SK-N-SH (cell line): ENCODE measurements at regions not wholly inside any gene's neighbourhood (a gene's known extent, or its start where the extent isn't known, plus 50 kb on each side); places are given as distances from the start of the nearest gene placed in this dataset.

Source experiments
- CTCF ChIA-PET: fragments of 300-600, 350-600 bp; formaldehyde crosslinking; extraction: SDS; loops from one replicate; lab custom pipeline; 2021; lab: Yijun Ruan, JAX
- POLR2A ChIA-PET: fragments of 350-600 bp; sonication (Branson Sonifier 250); formaldehyde crosslinking; extraction: SDS; loops from one replicate; lab custom pipeline; 2020; ENCODE audit warnings: antibody characterized with exemption, inconsistent platforms; lab: Yijun Ruan, JAX
- DNase-seq: peaks from one replicate; pipeline ENCODE4 v3.0.0; 2012
- H2AFZ ChIP-seq: fragments of 200-600 bp; sonication (generic); 2 replicates; pipeline ENCODE4 v1.8.1; 2016; ENCODE audit warnings: antibody characterized with exemption, mild to moderate bottlenecking, low read depth
- H3F3A ChIP-seq: fragments of 200-600 bp; sonication (generic); replicated peaks from 2 replicates; pipeline ENCODE3; 2016; ENCODE audit warnings: antibody characterized with exemption, mild to moderate bottlenecking; ENCODE audit not compliant: insufficient read depth
- H3K27ac ChIP-seq, 2 experiments: fragments of 200-500 bp in 1 of 2; fragments of 200-600 bp in 1 of 2; sonication (Bioruptor generic) in 1 of 2; sonication (generic), shearing (Covaris generic) in 1 of 2; 2 replicates each; pipeline versions ENCODE4 v1.5.1 to v1.6.1; 2014 to 2016; ENCODE audit warnings: low read depth in 2 of 2, inconsistent platforms in 1 of 2, low read length in 1 of 2, mild to moderate bottlenecking in 1 of 2, mixed read lengths in 1 of 2
- H3K27me3 ChIP-seq: fragments of 200-600 bp; sonication (generic), shearing (Covaris generic); 2 replicates; pipeline ENCODE4 v1.6.1; 2016; ENCODE audit warnings: mixed run types; ENCODE audit not compliant: insufficient read depth
- H3K36me3 ChIP-seq, 2 experiments: fragments of 200-500 bp in 1 of 2; fragments of 200-600 bp in 1 of 2; sonication (Bioruptor generic) in 1 of 2; sonication (generic) in 1 of 2; replicated peaks in 1 of 2; 2 replicates each; pipeline versions ENCODE3 to v1.5.1; 2014 to 2016; ENCODE audit warnings: low read length in 1 of 2, mild to moderate bottlenecking in 1 of 2; ENCODE audit not compliant: insufficient read depth in 2 of 2, control insufficient read depth in 1 of 2
- H3K4me1 ChIP-seq, 2 experiments: fragments of 200-500 bp in 1 of 2; fragments of 200-600 bp in 1 of 2; sonication (Bioruptor generic) in 1 of 2; sonication (generic), shearing (Covaris generic) in 1 of 2; 2 replicates each; pipeline versions ENCODE4 v1.5.1 to v1.6.1; 2014 to 2016; ENCODE audit warnings: low read depth in 1 of 2, low read length in 1 of 2, mixed run types in 1 of 2; ENCODE audit not compliant: insufficient read depth in 2 of 2, control insufficient read depth in 1 of 2
- H3K4me2 ChIP-seq: fragments of 200-600 bp; sonication (generic), shearing (Covaris generic); 2 replicates; pipeline ENCODE4 v1.6.1; 2017; ENCODE audit warnings: mixed run types
- H3K4me3 ChIP-seq, 2 experiments: fragments of 200-500 bp in 1 of 2; fragments of 200-600 bp in 1 of 2; sonication (Bioruptor generic) in 1 of 2; sonication (generic), shearing (Covaris generic) in 1 of 2; 2 replicates each; pipeline versions ENCODE4 v1.5.1 to v1.8.1; 2014 to 2016; ENCODE audit warnings: low read depth in 2 of 2, inconsistent platforms in 1 of 2, low read length in 1 of 2, mild to moderate bottlenecking in 1 of 2, mixed read lengths in 1 of 2, moderate library complexity in 1 of 2
- H3K79me2 ChIP-seq: fragments of 200-600 bp; sonication (generic); 2 replicates; pipeline ENCODE4 v1.8.1; 2017; ENCODE audit warnings: mild to moderate bottlenecking; ENCODE audit not compliant: insufficient read depth
- H3K9ac ChIP-seq: fragments of 200-600 bp; sonication (generic); 2 replicates; pipeline ENCODE4 v1.6.1; 2017; ENCODE audit warnings: mixed run types
- H3K9me2 ChIP-seq: fragments of 200-600 bp; sonication (generic); 2 replicates; pipeline ENCODE4 v1.6.1; 2017; ENCODE audit warnings: mixed run types
- H3K9me3 ChIP-seq: fragments of 200-600 bp; sonication (generic); 2 replicates; pipeline ENCODE4 v1.6.1; 2017; ENCODE audit warnings: mixed run types, mild to moderate bottlenecking, moderate library complexity
- H4K20me1 ChIP-seq: fragments of 200-600 bp; sonication (generic); 2 replicates; pipeline ENCODE4 v1.6.1; 2017; ENCODE audit warnings: mild to moderate bottlenecking, mixed run types; ENCODE audit not compliant: insufficient read depth
- ELF1 ChIP-seq: IDR thresholded peaks from 2 replicates; pipeline ENCODE4 v1.4.0; 2012
- EP300 ChIP-seq, 2 experiments: IDR thresholded peaks; 2 replicates each; pipeline versions ENCODE4 v1.4.0 to v1.6.1; 2012; ENCODE audit warnings: borderline replicate concordance in 1 of 2, low read depth in 1 of 2, low read length in 1 of 2
- EZH2phosphoT487 ChIP-seq: fragments of 200-600 bp; sonication (generic); IDR thresholded peaks from 2 replicates; pipeline ENCODE4 v1.6.1; 2017; ENCODE audit warnings: low read depth, mixed run types, mild to moderate bottlenecking, antibody characterized with exemption, moderate library complexity, borderline replicate concordance
- FOXM1 ChIP-seq: IDR thresholded peaks from 2 replicates; pipeline ENCODE4 v1.4.0; 2012; ENCODE audit warnings: low read depth, mild to moderate bottlenecking
- GATA2 ChIP-seq: sonication (generic); formaldehyde crosslinking; IDR thresholded peaks from 2 replicates; pipeline ENCODE4 v1.5.0; 2020; ENCODE audit warnings: mild to moderate bottlenecking, missing genetic modification reagents
- JUND ChIP-seq: IDR thresholded peaks from 2 replicates; pipeline ENCODE4 v1.4.0; 2012
- POLR2AphosphoS5 ChIP-seq: IDR thresholded peaks from 2 replicates; pipeline ENCODE4 v1.6.1; 2012; ENCODE audit warnings: low read depth, low read length
- SIN3A ChIP-seq: IDR thresholded peaks from 2 replicates; pipeline ENCODE4 v1.6.1; 2012; ENCODE audit warnings: low read depth, mild to moderate bottlenecking, low read length, moderate library complexity, borderline replicate concordance
- TAF1 ChIP-seq: IDR thresholded peaks from 2 replicates; pipeline ENCODE4 v1.6.1; 2012; ENCODE audit warnings: low read depth, mild to moderate bottlenecking, low read length, moderate library complexity, borderline replicate concordance
- WGBS: methylation state at CpG from one replicate; pipeline ENCODE4 v1.1.6; 2017; ENCODE audit warnings: low lambda C conversion rate; 5-methylcytosine and 5-hydroxymethylcytosine counted together
- TF ChIP-seq, protein P1 (sequence below): fragments of 150-350 bp; IDR thresholded peaks from 2 replicates; pipeline ENCODE4 v1.6.1; 2016; ENCODE audit warnings: mild to moderate bottlenecking, low read depth, low read length
- TF ChIP-seq, protein P2 (sequence below): IDR thresholded peaks from 2 replicates; pipeline ENCODE4 v1.6.1; 2012; ENCODE audit warnings: mild to moderate bottlenecking, low read depth, low read length, moderate library complexity
- TF ChIP-seq, protein P3 (sequence below): fragments of 200-600 bp; sonication (generic); IDR thresholded peaks from 2 replicates; pipeline ENCODE4 v1.6.1; 2017; ENCODE audit warnings: antibody characterized with exemption, mild to moderate bottlenecking, moderate library complexity

DNA sequence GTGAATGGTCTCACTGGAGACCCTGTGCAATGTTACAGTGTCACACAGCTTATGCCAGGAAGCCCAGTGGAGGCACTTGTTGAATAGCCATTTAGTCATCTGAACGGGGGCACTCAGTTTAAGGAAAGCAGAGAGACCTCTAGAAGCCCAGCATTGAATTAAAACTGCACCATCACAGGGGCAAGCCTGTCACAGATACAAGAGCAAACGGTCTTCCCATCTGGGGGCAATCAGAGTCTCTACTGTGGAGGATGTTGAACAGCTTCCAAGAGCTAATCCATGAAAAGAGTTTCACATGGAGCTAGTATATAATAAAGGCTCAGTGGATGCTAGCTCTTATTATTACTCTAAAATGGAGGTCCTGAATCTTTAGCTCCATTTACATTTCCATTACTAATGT, 553.7 kb upstream of the ARRDC4 start:
- H3K36me3 ChIP-seq: no peaks in the 10 kb centered on the region
- TF ChIP-seq EP300 (IDR thresholded peaks at IDR 0.05; ENCODE audit: borderline replicate concordance in 1 of 2, low read depth in 1 of 2, low read length in 1 of 2) (no peak), TAF1 (no peak), GATA2 (CRISPR knock-in tag) (no peak), SIN3A (no peak), JUND (no peak)
- TF ChIP-seq, protein P1, sequence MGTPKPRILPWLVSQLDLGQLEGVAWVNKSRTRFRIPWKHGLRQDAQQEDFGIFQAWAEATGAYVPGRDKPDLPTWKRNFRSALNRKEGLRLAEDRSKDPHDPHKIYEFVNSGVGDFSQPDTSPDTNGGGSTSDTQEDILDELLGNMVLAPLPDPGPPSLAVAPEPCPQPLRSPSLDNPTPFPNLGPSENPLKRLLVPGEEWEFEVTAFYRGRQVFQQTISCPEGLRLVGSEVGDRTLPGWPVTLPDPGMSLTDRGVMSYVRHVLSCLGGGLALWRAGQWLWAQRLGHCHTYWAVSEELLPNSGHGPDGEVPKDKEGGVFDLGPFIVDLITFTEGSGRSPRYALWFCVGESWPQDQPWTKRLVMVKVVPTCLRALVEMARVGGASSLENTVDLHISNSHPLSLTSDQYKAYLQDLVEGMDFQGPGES: no peak
- H3K4me2 ChIP-seq: no peak overlapping the region
- H3K27me3 ChIP-seq: no peaks in the 10 kb centered on the region
- H2AFZ ChIP-seq: no peak overlapping the region
- no peaks in the 10 kb centered on the region for H3F3A ChIP-seq
- H3K4me3 ChIP-seq: no peak overlapping the region
- no peak for DNase-seq
- H4K20me1 ChIP-seq: no peaks in the 10 kb centered on the region
- H3K9ac ChIP-seq: no peak overlapping the region
- H3K9me2 ChIP-seq: no peaks in the 10 kb centered on the region
- no peaks in the 10 kb centered on the region for H3K4me1 ChIP-seq
- CTCF ChIA-PET: no interaction called here
- H3K27ac ChIP-seq: no peak overlapping the region
- POLR2A ChIA-PET: no interaction called here
- no peaks in the 10 kb centered on the region for H3K9me3 ChIP-seq
- WGBS: 0% methylated on average over 2 of the region's 2 CpGs
- H3K79me2 ChIP-seq: no peaks in the 10 kb centered on the region

DNA sequence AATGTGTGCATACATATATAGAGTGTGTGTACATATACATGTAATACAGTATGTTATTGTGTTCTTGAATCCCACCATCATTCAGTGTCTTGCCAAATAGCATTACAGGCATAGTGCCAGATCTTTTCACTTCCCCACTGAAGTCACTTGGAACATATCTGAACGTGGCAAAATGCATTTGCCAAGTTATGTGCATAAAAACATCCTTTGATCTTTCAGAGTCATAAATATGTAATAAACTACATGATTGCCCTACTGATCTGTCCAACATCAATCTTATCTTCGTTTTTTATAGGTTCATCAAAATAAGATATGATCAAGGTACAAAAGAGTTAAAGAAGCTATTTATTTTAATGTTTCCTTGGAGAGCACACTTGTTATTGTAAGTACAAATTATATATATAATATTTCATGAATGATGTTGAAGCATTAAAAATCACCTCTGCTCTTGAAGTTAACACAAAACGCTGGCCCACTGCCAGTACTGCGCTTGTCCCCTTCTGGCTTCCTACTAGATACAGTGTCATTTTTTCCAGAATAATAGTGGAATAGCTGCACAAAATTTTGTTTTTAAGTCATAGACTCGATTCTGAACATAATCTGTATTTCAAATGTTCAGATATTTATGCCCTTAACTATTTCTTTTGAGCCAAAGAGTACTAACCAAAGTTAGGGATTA, 549.5 kb upstream of the ARRDC4 start:
- no peak overlapping the region for H3K4me2 ChIP-seq
- no peak for DNase-seq
- WGBS: 7% methylated on average over 5 of the region's 5 CpGs

More for the DNA sequence above, 549.5 kb upstream of the ARRDC4 start:
- no peak overlapping the region for H2AFZ ChIP-seq
- H3K4me1 ChIP-seq: no peaks in the 10 kb centered on the region
- H4K20me1 ChIP-seq: no peaks in the 10 kb centered on the region
- no peak overlapping the region for H3K27ac ChIP-seq
- ChIA-PET POLR2A (no interaction called here), CTCF (no interaction called here)
- H3K27me3 ChIP-seq: no peaks in the 10 kb centered on the region
- H3K9me2 ChIP-seq: no peaks in the 10 kb centered on the region
- H3K36me3 ChIP-seq: no peaks in the 10 kb centered on the region
- no peak overlapping the region for H3K9ac ChIP-seq
- no peak overlapping the region for H3K4me3 ChIP-seq
- no peaks in the 10 kb centered on the region for H3F3A ChIP-seq
- TF ChIP-seq FOXM1 (no peak), ELF1 (no peak), POLR2AphosphoS5 (no peak), EZH2phosphoT487 (no peak), JUND (no peak)
- TF ChIP-seq, protein P2, sequence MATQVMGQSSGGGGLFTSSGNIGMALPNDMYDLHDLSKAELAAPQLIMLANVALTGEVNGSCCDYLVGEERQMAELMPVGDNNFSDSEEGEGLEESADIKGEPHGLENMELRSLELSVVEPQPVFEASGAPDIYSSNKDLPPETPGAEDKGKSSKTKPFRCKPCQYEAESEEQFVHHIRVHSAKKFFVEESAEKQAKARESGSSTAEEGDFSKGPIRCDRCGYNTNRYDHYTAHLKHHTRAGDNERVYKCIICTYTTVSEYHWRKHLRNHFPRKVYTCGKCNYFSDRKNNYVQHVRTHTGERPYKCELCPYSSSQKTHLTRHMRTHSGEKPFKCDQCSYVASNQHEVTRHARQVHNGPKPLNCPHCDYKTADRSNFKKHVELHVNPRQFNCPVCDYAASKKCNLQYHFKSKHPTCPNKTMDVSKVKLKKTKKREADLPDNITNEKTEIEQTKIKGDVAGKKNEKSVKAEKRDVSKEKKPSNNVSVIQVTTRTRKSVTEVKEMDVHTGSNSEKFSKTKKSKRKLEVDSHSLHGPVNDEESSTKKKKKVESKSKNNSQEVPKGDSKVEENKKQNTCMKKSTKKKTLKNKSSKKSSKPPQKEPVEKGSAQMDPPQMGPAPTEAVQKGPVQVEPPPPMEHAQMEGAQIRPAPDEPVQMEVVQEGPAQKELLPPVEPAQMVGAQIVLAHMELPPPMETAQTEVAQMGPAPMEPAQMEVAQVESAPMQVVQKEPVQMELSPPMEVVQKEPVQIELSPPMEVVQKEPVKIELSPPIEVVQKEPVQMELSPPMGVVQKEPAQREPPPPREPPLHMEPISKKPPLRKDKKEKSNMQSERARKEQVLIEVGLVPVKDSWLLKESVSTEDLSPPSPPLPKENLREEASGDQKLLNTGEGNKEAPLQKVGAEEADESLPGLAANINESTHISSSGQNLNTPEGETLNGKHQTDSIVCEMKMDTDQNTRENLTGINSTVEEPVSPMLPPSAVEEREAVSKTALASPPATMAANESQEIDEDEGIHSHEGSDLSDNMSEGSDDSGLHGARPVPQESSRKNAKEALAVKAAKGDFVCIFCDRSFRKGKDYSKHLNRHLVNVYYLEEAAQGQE: no peak
- TF ChIP-seq, protein P3, sequence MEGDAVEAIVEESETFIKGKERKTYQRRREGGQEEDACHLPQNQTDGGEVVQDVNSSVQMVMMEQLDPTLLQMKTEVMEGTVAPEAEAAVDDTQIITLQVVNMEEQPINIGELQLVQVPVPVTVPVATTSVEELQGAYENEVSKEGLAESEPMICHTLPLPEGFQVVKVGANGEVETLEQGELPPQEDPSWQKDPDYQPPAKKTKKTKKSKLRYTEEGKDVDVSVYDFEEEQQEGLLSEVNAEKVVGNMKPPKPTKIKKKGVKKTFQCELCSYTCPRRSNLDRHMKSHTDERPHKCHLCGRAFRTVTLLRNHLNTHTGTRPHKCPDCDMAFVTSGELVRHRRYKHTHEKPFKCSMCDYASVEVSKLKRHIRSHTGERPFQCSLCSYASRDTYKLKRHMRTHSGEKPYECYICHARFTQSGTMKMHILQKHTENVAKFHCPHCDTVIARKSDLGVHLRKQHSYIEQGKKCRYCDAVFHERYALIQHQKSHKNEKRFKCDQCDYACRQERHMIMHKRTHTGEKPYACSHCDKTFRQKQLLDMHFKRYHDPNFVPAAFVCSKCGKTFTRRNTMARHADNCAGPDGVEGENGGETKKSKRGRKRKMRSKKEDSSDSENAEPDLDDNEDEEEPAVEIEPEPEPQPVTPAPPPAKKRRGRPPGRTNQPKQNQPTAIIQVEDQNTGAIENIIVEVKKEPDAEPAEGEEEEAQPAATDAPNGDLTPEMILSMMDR: no peak
- TF ChIP-seq, all 33 proteins: peak for 0
- H3K9me3 ChIP-seq: no peaks in the 10 kb centered on the region
- no peaks in the 10 kb centered on the region for H3K79me2 ChIP-seq
